BLaER1 treated with 17β-estradiol and CSF1 and Interleukin-3, amounts not matched to agents 10 nM and 100 nM (cell line): ENCODE measurements at regions not wholly inside any gene's neighbourhood (a gene's known extent, or its start where the extent isn't known, plus 50 kb on each side); places are given as distances from the start of the nearest gene placed in this dataset.

Source experiments
- H3K27ac ChIP-seq, 11 experiments: shearing (Covaris generic); formaldehyde crosslinking; 2 replicates each; pipeline ENCODE4 v1.8.1; 2022
- H3K27me3 ChIP-seq, 11 experiments: shearing (Covaris generic); formaldehyde crosslinking; 2 replicates each; pipeline ENCODE4 v1.8.1; 2022
- H3K36me3 ChIP-seq, 11 experiments: shearing (Covaris generic); formaldehyde crosslinking; 2 replicates each; pipeline ENCODE4 v1.8.1; 2022
- H3K4me1 ChIP-seq, 10 experiments: shearing (Covaris generic); formaldehyde crosslinking; 2 replicates each; pipeline ENCODE4 v1.8.1; 2022
- H3K4me2 ChIP-seq, 11 experiments: shearing (Covaris generic); formaldehyde crosslinking; 2 replicates each; pipeline ENCODE4 v1.8.1; 2022
- H3K4me3 ChIP-seq, 10 experiments: shearing (Covaris generic); formaldehyde crosslinking; 2 replicates each; pipeline ENCODE4 v1.8.1; 2022
- H3K9ac ChIP-seq, 11 experiments: shearing (Covaris generic); formaldehyde crosslinking; 2 replicates each; pipeline ENCODE4 v1.8.1; 2022
- H3K9me3 ChIP-seq, 11 experiments: shearing (Covaris generic); formaldehyde crosslinking; replicated peaks in 1 of 11; 2 replicates each; pipeline ENCODE4 v1.8.1; 2022
- H4K20me1 ChIP-seq, 11 experiments: shearing (Covaris generic); formaldehyde crosslinking; 2 replicates each; pipeline ENCODE4 v1.8.1; 2022
- Cebpa-rat ChIP-seq, 11 experiments: shearing (Covaris generic); IDR thresholded peaks; 2 replicates each; pipeline ENCODE4 v1.8.1; 2022

GRCh38 chr5:125148706-125149105 lies 402.3 kb upstream of the ZNF608 start:
- Histone ChIP-seq H3K9ac (no peak overlapping the region), H4K20me1 (no peaks in the 10 kb centered on the region), H3K4me2 (no peak overlapping the region), H3K36me3 (no peaks in the 10 kb centered on the region), H3K4me3 (no peak overlapping the region), H3K9me3 (no peaks in the 10 kb centered on the region; a peak in 1 of 22 replicates), H3K27me3 (no peaks in the 10 kb centered on the region), H3K27ac (no peak overlapping the region), H3K4me1 (peaks cover 0 to 12% (median 4%) of the 10 kb centered on the region in 10 experiments; a peak in 6 of 20 replicates)
- TF ChIP-seq Cebpa-rat (IDR thresholded peaks at IDR 0.05): no peak

GRCh38 chr5:125149110-125149509 lies 402.7 kb upstream of the ZNF608 start:
- H3K9me3 ChIP-seq: no peaks in the 10 kb centered on the region; a peak in 1 of 22 replicates
- no peaks in the 10 kb centered on the region for H3K27me3 ChIP-seq
- no peaks in the 10 kb centered on the region for H3K36me3 ChIP-seq
- no peak overlapping the region; a peak in 1 of 22 replicates for H3K4me2 ChIP-seq
- H4K20me1 ChIP-seq: no peaks in the 10 kb centered on the region
- peaks cover 0 to 9% (median 0%) of the 10 kb centered on the region in 10 experiments; a peak in 4 of 20 replicates for H3K4me1 ChIP-seq
- TF ChIP-seq Cebpa-rat (IDR thresholded peaks at IDR 0.05): no peak
- no peak overlapping the region for H3K9ac ChIP-seq
- H3K4me3 ChIP-seq: no peak overlapping the region
- H3K27ac ChIP-seq: no peak overlapping the region

GRCh38 chr5:125149527-125149926 lies 403.1 kb upstream of the ZNF608 start:
- no peak overlapping the region for H3K27ac ChIP-seq
- H3K4me3 ChIP-seq: no peak overlapping the region
- no peaks in the 10 kb centered on the region; a peak in 1 of 22 replicates for H3K9me3 ChIP-seq
- no peaks in the 10 kb centered on the region for H4K20me1 ChIP-seq
- H3K27me3 ChIP-seq: no peaks in the 10 kb centered on the region
- no peak for TF ChIP-seq Cebpa-rat (IDR thresholded peaks at IDR 0.05)
- no peak overlapping the region; a peak in 1 of 22 replicates for H3K4me2 ChIP-seq
- no peaks in the 10 kb centered on the region for H3K36me3 ChIP-seq
- H3K4me1 ChIP-seq: peaks cover 0 to 9% (median 0%) of the 10 kb centered on the region in 10 experiments; a peak in 1 of 20 replicates
- no peak overlapping the region for H3K9ac ChIP-seq

GRCh38 chr5:125150041-125150669 lies 403.7 kb upstream of the ZNF608 start:
- no peaks in the 10 kb centered on the region for H3K27me3 ChIP-seq
- H3K4me1 ChIP-seq: peaks cover 0 to 9% (median 0%) of the 10 kb centered on the region in 10 experiments; a peak in 1 of 20 replicates
- no peaks in the 10 kb centered on the region; a peak in 1 of 22 replicates for H3K9me3 ChIP-seq
- H3K27ac ChIP-seq: no peak overlapping the region
- H4K20me1 ChIP-seq: no peaks in the 10 kb centered on the region
- no peak overlapping the region for H3K4me2 ChIP-seq
- no peak overlapping the region for H3K9ac ChIP-seq
- no peaks in the 10 kb centered on the region for H3K36me3 ChIP-seq
- H3K4me3 ChIP-seq: no peak overlapping the region
- TF ChIP-seq Cebpa-rat (IDR thresholded peaks at IDR 0.05): no peak

GRCh38 chr5:125151150-125151900 lies 404.9 kb upstream of the ZNF608 start:
- H3K9me3 ChIP-seq: no peaks in the 10 kb centered on the region; a peak in 1 of 22 replicates
- no peaks in the 10 kb centered on the region for H4K20me1 ChIP-seq
- no peak overlapping the region for H3K9ac ChIP-seq
- H3K4me1 ChIP-seq: peaks cover 0 to 9% (median 0%) of the 10 kb centered on the region in 10 experiments; a peak in 1 of 20 replicates
- no peak overlapping the region for H3K4me3 ChIP-seq
- no peaks in the 10 kb centered on the region for H3K27me3 ChIP-seq
- TF ChIP-seq Cebpa-rat (IDR thresholded peaks at IDR 0.05): no peak
- no peak overlapping the region for H3K27ac ChIP-seq
- no peaks in the 10 kb centered on the region for H3K36me3 ChIP-seq
- no peak overlapping the region for H3K4me2 ChIP-seq

- Histone ChIP-seq H3K9ac (no peak overlapping the region), H3K4me1 (peaks cover 0 to 9% (median 0%) of the 10 kb centered on the region in 10 experiments; a peak in 1 of 20 replicates), H3K27me3 (no peaks in the 10 kb centered on the region), H3K27ac (no peak overlapping the region), H3K4me3 (no peak overlapping the region), H3K36me3 (no peaks in the 10 kb centered on the region), H3K9me3 (no peaks in the 10 kb centered on the region; a peak in 1 of 22 replicates), H4K20me1 (no peaks in the 10 kb centered on the region), H3K4me2 (no peak overlapping the region)
- TF ChIP-seq Cebpa-rat (IDR thresholded peaks at IDR 0.05): no peak
Observed at GRCh38 chr5:125152044-125152443, 405.6 kb upstream of the ZNF608 start.

- no peaks in the 10 kb centered on the region for H3K36me3 ChIP-seq
- 0 out of 22 replicates have a peak overlapping the region, but pooled peaks of 2 of the 11 experiments have one; percentile 13 to 24 for H3K4me2 ChIP-seq
- no peak overlapping the region for H3K9ac ChIP-seq
- no peak overlapping the region for H3K4me3 ChIP-seq
- H3K4me1 ChIP-seq: peaks cover 0 to 9% (median 0%) of the 10 kb centered on the region in 10 experiments; a peak in 1 of 20 replicates
- no peak overlapping the region for H3K27ac ChIP-seq
- H3K9me3 ChIP-seq: no peaks in the 10 kb centered on the region
- H3K27me3 ChIP-seq: no peaks in the 10 kb centered on the region
- H4K20me1 ChIP-seq: no peaks in the 10 kb centered on the region
- TF ChIP-seq Cebpa-rat (IDR thresholded peaks at IDR 0.05): no peak
Observed at GRCh38 chr5:125152461-125153189, 406.2 kb upstream of the ZNF608 start.

GRCh38 chr5:125153231-125153630 lies 406.8 kb upstream of the ZNF608 start:
- Histone ChIP-seq H3K4me3 (no peak overlapping the region), H3K27ac (no peak overlapping the region), H3K9ac (no peak overlapping the region), H3K4me1 (peaks cover 0 to 9% (median 0%) of the 10 kb centered on the region in 10 experiments; a peak in 1 of 20 replicates), H4K20me1 (no peaks in the 10 kb centered on the region), H3K4me2 (peak overlapping the region in 2 of 11 experiments; percentile 13 to 24; a peak in 2 of 22 replicates), H3K9me3 (no peaks in the 10 kb centered on the region; a peak in 1 of 22 replicates), H3K27me3 (no peaks in the 10 kb centered on the region), H3K36me3 (no peaks in the 10 kb centered on the region)
- no peak for TF ChIP-seq Cebpa-rat (IDR thresholded peaks at IDR 0.05)
